Panc1 (cell line): ENCODE measurements at regions not wholly inside any gene's neighbourhood (a gene's known extent, or its start where the extent isn't known, plus 50 kb on each side); places are given as distances from the start of the nearest gene placed in this dataset.

Experiments used
- ATAC-seq: fragments of 200-7000 bp; cut with Tn5 transposase; 2 replicates; pipeline ENCODE4 v1.9.1; 2020; ENCODE audit warnings: mild to moderate bottlenecking, moderate library complexity
- BruUV-seq: library from RNA; stranded (reverse); fragments of 400-500 nt; replicated peaks from 2 replicates; lab custom pipeline; 2021; lab: Mats Ljungman, UMichigan
- CTCF ChIA-PET: fragments of 300-600 bp; sonication (Branson Sonifier 250); formaldehyde crosslinking; loops from one replicate; lab custom pipeline; 2022; ENCODE audit warnings: antibody characterized with exemption; lab: Charles Lee
- POLR2A ChIA-PET: fragments of 300-600 bp; sonication (Branson Sonifier 250); formaldehyde crosslinking; loops from one replicate; lab custom pipeline; 2022; ENCODE audit warnings: antibody characterized with exemption; lab: Charles Lee
- DNase-seq: peaks from one replicate; pipeline ENCODE4 v3.0.0-alpha.2; 2010; ENCODE audit warnings: low read depth, low spot score
- H3K27ac ChIP-seq: 2 replicates; pipeline ENCODE4 v1.5.1; 2011; ENCODE audit warnings: mild to moderate bottlenecking, low read length, inconsistent platforms
- H3K27me3 ChIP-seq: fragments of 200-500 bp; sonication (Bioruptor generic); 2 replicates; pipeline ENCODE4 v1.6.0; 2014; ENCODE audit warnings: low read length, inconsistent platforms; ENCODE audit not compliant: control insufficient read depth, insufficient read depth
- H3K36me3 ChIP-seq: fragments of 200-500 bp; sonication (Bioruptor generic); 2 replicates; pipeline ENCODE4 v1.5.1; 2014; ENCODE audit warnings: inconsistent platforms, mild to moderate bottlenecking, low read length, moderate library complexity; ENCODE audit not compliant: control insufficient read depth, insufficient read depth
- H3K4me1 ChIP-seq: 2 replicates; pipeline ENCODE4 v1.5.1; 2011; ENCODE audit warnings: inconsistent platforms, mild to moderate bottlenecking, low read length, moderate library complexity; ENCODE audit not compliant: control insufficient read depth, insufficient read depth
- H3K4me3 ChIP-seq, 2 experiments: 2 replicates each; pipeline ENCODE4 v1.5.1; 2011 to 2012; ENCODE audit warnings: low read depth in 2 of 2, low read length in 2 of 2, mild to moderate bottlenecking in 2 of 2, inconsistent platforms in 1 of 2, moderate library complexity in 1 of 2
- H3K9me3 ChIP-seq: fragments of 200-500 bp; sonication (Bioruptor generic); 2 replicates; pipeline ENCODE4 v1.5.1; 2014; ENCODE audit warnings: low read depth, mild to moderate bottlenecking, inconsistent platforms, low read length, moderate library complexity; ENCODE audit not compliant: control insufficient read depth, insufficient read depth
- CTCF ChIP-seq: fragments of 450-650 bp; IDR thresholded peaks from 2 replicates; pipeline ENCODE4 v1.5.1; 2017; ENCODE audit warnings: mild to moderate bottlenecking
- POLR2AphosphoS5 ChIP-seq: IDR thresholded peaks from 2 replicates; pipeline ENCODE4 v1.6.1; 2012; ENCODE audit warnings: mild to moderate bottlenecking, low read depth, low read length, moderate library complexity
- REST ChIP-seq, 2 experiments: IDR thresholded peaks; 2 replicates each; pipeline ENCODE4 v1.6.1; 2011 to 2012; ENCODE audit warnings: low read depth in 2 of 2, control low read depth in 1 of 2, low read length in 1 of 2, mild to moderate bottlenecking in 1 of 2, moderate library complexity in 1 of 2; ENCODE audit not compliant: insufficient read depth in 1 of 2
- SIN3A ChIP-seq: IDR thresholded peaks from 2 replicates; pipeline ENCODE4 v1.6.1; 2012; ENCODE audit warnings: low read depth, mild to moderate bottlenecking, low read length, moderate library complexity, borderline replicate concordance; ENCODE audit not compliant: insufficient read depth
- TCF7L2 ChIP-seq: IDR thresholded peaks from 2 replicates; pipeline ENCODE4 v1.6.1; 2011; ENCODE audit warnings: mild to moderate bottlenecking, low read depth, low read length, inconsistent platforms
- in situ Hi-C: cut with HindIII; loops from 2 replicates; pipeline ENCODE4 v1.10.0; 2016; ENCODE audit warnings: low sequenced_read_pairs, low pct_unique_long_range_greater_than_20kb
- intact Hi-C: fragments of 100-400 bp; cut with micrococcal nuclease; formaldehyde crosslinking; loops from one replicate; pipeline ENCODE4 v1.10.0; 2022; ENCODE audit not compliant: unreplicated experiment

- ChIA-PET POLR2A (interaction anchor here (0.6 kb wide), 2 partner anchors 11 to 26 kb away, joined by 3 to 6 read pairs; no protein-coding TSS in a partner anchor), CTCF (no interaction called here)
- intact Hi-C loops, result no loop called here
- no peak for DNase-seq
- H3K4me3 ChIP-seq, result no peak overlapping the region
- in situ Hi-C loops, result no loop called here
- no peak for ATAC-seq
- H3K4me1 ChIP-seq, result no peaks in the 10 kb centered on the region
- H3K27me3 ChIP-seq, result no peaks in the 10 kb centered on the region
- H3K36me3 ChIP-seq, result no peaks in the 10 kb centered on the region
- H3K9me3 ChIP-seq, result no peaks in the 10 kb centered on the region
- TF ChIP-seq POLR2AphosphoS5, result no peak
- no peak for TF ChIP-seq SIN3A
- TF ChIP-seq REST (IDR thresholded peaks at IDR 0.05; ENCODE audit: insufficient read depth in 1 of 2, low read depth in 2 of 2, low read length in 1 of 2), result no peak
- no peak for TF ChIP-seq CTCF
- no peak for TF ChIP-seq TCF7L2
- no peak overlapping the region for H3K27ac ChIP-seq
- BruUV-seq, result no TSS peak
These were observed 85.5 kb upstream of the CNKSR3 start for GRCh38 chr6:154596009-154596408.

- no peak for TF ChIP-seq POLR2AphosphoS5
- no peak for TF ChIP-seq SIN3A
- no peak for TF ChIP-seq REST (IDR thresholded peaks at IDR 0.05; ENCODE audit: insufficient read depth in 1 of 2, low read depth in 2 of 2, low read length in 1 of 2)
- no peak for TF ChIP-seq TCF7L2
- TF ChIP-seq CTCF, result no peak
- Histone ChIP-seq H3K4me1 (no peaks in the 10 kb centered on the region), H3K27me3 (no peaks in the 10 kb centered on the region), H3K4me3 (no peak overlapping the region), H3K27ac (no peak overlapping the region), H3K36me3 (no peaks in the 10 kb centered on the region), H3K9me3 (no peaks in the 10 kb centered on the region)
- in situ Hi-C loops, result no loop called here
- ATAC-seq (no peak), DNase-seq (no peak)
- intact Hi-C loops, result no loop called here
- POLR2A ChIA-PET, result no interaction called here
- CTCF ChIA-PET, result no interaction called here
- no TSS peak for BruUV-seq
These were observed 86.2 kb upstream of the CNKSR3 start for GRCh38 chr6:154596701-154597100.
